ENCODE measurements at regions not wholly inside any gene's neighbourhood (a gene's known extent, or its start where the extent isn't known, plus 50 kb on each side); places are given as distances from the start of the nearest gene placed in this dataset.
"Not testable (repeated sequence)": the region's sequence is repeated elsewhere in the genome, so short reads cannot be mapped to it uniquely, and the experiment has no call there.

DNA sequence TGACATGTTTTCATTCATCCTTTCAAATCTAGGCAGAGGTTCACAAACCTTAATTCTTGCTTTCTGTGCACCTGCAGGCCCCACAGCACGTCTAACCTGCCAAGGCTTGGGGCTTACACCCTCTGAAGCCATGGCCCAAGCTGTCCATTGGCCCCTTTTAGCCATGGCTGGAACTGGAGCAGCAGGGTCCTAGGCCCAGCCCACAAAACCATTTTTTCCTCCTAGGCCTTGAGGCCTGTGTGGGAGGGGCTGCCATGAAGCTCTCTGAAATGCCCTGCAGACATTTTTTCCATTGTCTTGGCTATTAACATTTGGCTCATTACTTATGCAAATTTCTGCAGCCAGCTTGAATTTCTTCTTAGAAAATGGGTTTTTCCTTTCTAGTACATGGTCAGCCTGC, 547.5 kb downstream of the KCNH5 start:
- no peak for DNase-seq (ENCODE audit: insufficient read length, low spot score)
- no peak for FAIRE-seq
- no peak for TF ChIP-seq PAX5 (IDR thresholded peaks at IDR 0.05; ENCODE audit: insufficient read depth, low read length, severe bottlenecking)
- TF ChIP-seq POLR2A (IDR thresholded peaks at IDR 0.05; ENCODE audit: low read depth, low read length): no peak
- no peak for TF ChIP-seq POLR2AphosphoS5 (IDR thresholded peaks at IDR 0.05; ENCODE audit: low read depth, low read length)
- no peak for TF ChIP-seq TAF1 (IDR thresholded peaks at IDR 0.05; ENCODE audit: low read depth, low read length)
- TF ChIP-seq SPI1 (IDR thresholded peaks at IDR 0.05; ENCODE audit: low read depth, low read length): no peak
- TF ChIP-seq POU2F2 (IDR thresholded peaks at IDR 0.05; ENCODE audit: low read depth, low read length): no peak

DNA sequence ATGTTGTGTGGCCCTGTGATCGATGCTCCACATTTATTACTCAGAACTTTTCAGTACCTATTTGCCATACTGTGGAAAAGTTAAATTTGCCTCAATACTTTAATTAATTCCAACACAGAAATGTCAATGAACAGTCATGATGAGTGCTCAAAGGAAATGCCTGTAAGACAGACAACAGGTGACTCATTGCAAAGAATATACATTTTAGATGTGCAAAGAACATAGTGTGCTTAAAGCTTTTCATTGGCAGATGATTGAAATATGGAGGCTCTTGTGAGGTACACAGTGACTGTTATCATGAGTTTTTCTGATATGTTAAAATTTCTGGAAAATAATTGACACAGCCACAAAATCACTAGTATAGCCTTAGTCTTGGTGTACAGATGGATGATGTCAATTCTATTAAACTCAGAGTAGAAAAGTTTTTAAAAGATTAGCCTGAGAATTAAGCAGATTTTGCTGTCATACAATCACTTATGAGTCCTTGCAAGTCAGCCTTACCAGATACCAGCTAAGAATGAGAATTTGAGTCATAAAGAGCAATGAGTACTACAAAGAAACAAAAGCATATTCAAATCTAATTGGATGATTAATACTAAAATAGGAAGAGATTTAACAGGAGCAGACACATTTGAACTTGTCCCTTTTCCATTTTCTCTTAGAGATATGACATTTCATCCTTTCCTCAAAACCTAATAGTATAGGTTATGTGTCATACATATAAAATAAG, 544.1 kb downstream of the KCNH5 start:
- TF ChIP-seq TAF1 (IDR thresholded peaks at IDR 0.05; ENCODE audit: low read depth, low read length) (no peak), POLR2A (IDR thresholded peaks at IDR 0.05; ENCODE audit: low read depth, low read length) (no peak), PAX5 (IDR thresholded peaks at IDR 0.05; ENCODE audit: insufficient read depth, low read length, severe bottlenecking) (no peak), POU2F2 (IDR thresholded peaks at IDR 0.05; ENCODE audit: low read depth, low read length) (no peak), POLR2AphosphoS5 (IDR thresholded peaks at IDR 0.05; ENCODE audit: low read depth, low read length) (no peak), SPI1 (IDR thresholded peaks at IDR 0.05; ENCODE audit: low read depth, low read length) (no peak)
- DNase-seq (ENCODE audit: insufficient read length, low spot score): no peak
- FAIRE-seq: no peak

DNA sequence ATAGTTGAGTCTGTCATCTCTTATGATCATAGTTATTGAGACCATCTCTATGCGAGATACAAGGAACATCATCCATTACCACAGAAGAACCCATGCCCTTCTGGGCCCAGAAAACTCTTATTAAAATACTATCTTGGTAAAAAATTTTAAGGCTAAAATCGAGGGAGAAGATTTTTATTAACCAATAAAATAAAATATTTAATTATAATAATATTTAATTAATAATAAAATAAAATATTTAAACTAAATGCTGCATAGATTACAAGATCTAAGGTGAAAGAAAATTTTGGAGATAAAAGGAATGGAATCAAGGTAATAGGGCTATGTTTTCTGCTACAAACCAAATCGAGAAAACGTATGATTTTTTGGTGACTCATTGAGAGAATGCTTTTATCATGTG, 540.2 kb downstream of the KCNH5 start:
- FAIRE-seq (no peak), DNase-seq (ENCODE audit: insufficient read length, low spot score) (no peak)
- no peak for TF ChIP-seq PAX5 (IDR thresholded peaks at IDR 0.05; ENCODE audit: insufficient read depth, low read length, severe bottlenecking)
- no peak for TF ChIP-seq TAF1 (IDR thresholded peaks at IDR 0.05; ENCODE audit: low read depth, low read length)
- TF ChIP-seq POU2F2 (IDR thresholded peaks at IDR 0.05; ENCODE audit: low read depth, low read length): no peak
- no peak for TF ChIP-seq POLR2A (IDR thresholded peaks at IDR 0.05; ENCODE audit: low read depth, low read length)
- no peak for TF ChIP-seq POLR2AphosphoS5 (IDR thresholded peaks at IDR 0.05; ENCODE audit: low read depth, low read length)
- no peak for TF ChIP-seq SPI1 (IDR thresholded peaks at IDR 0.05; ENCODE audit: low read depth, low read length)

DNA sequence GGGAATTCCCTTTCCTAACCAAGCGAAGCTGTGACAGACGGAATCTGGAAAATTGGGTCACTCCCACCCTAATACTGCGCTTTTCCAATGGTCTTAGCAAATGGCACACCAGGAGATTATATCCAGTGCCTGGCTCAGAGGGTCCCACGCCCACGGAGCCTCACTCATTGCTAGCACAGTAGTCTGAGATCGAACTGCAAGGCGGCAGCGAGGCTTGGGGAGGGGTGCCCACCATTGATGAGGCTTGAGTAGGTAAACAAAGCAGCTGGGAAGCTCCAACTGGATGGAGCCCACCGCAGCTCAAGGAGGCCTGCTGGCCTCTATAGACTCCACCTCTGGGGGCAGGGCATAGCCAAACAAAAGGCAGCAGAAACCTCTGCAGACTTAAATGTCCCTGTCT, 523.9 kb downstream of the KCNH5 start:
- DNase-seq (ENCODE audit: insufficient read length, low spot score); FAIRE-seq: not testable (repeated sequence)

DNA sequence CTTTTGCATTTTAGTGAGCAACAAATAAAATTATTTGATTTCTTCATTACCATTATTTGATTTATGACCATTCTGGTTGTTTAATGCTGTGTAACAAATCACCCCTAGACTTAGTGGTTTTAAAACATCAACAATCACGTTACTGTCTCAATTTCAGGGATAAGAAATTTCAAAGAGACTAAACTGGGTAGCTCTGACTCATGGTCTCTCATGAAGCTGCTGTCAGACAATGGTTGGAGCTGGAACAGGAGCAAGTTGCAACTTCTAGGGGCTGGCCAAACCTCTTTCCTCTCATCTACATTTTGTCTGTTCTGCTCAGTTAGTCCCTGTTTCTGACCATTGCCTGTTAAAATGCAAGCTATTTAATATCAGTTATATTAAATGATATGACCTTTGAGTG, 517.0 kb downstream of the KCNH5 start:
- FAIRE-seq (no peak), DNase-seq (ENCODE audit: insufficient read length, low spot score) (no peak)
- TF ChIP-seq POLR2AphosphoS5 (IDR thresholded peaks at IDR 0.05; ENCODE audit: low read depth, low read length) (no peak), TAF1 (IDR thresholded peaks at IDR 0.05; ENCODE audit: low read depth, low read length) (no peak), POU2F2 (IDR thresholded peaks at IDR 0.05; ENCODE audit: low read depth, low read length) (no peak), POLR2A (IDR thresholded peaks at IDR 0.05; ENCODE audit: low read depth, low read length) (no peak), PAX5 (IDR thresholded peaks at IDR 0.05; ENCODE audit: insufficient read depth, low read length, severe bottlenecking) (no peak), SPI1 (IDR thresholded peaks at IDR 0.05; ENCODE audit: low read depth, low read length) (no peak)

DNA sequence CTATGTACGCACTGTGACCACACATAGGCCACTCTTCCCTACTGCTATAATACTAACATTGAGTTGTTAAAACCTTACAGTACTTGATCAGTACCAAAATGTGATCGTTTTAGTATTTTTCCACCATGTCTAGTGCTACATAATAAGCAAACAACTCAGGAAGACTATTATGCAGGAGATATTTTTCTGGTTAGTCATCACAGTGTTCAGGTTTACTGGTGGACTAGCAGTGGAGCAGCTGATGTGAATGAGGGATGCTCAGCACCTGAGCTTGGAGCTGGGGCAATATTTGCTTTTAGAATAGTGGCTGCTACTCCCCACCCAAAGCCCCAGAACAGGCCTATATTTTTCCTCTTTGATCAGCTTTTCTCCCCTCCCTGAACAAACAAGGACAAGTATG, 513.1 kb downstream of the KCNH5 start:
- FAIRE-seq (no peak), DNase-seq (ENCODE audit: insufficient read length, low spot score) (no peak)
- TF ChIP-seq PAX5 (IDR thresholded peaks at IDR 0.05; ENCODE audit: insufficient read depth, low read length, severe bottlenecking) (no peak), POU2F2 (IDR thresholded peaks at IDR 0.05; ENCODE audit: low read depth, low read length) (no peak), POLR2AphosphoS5 (IDR thresholded peaks at IDR 0.05; ENCODE audit: low read depth, low read length) (no peak), POLR2A (IDR thresholded peaks at IDR 0.05; ENCODE audit: low read depth, low read length) (no peak)

DNA sequence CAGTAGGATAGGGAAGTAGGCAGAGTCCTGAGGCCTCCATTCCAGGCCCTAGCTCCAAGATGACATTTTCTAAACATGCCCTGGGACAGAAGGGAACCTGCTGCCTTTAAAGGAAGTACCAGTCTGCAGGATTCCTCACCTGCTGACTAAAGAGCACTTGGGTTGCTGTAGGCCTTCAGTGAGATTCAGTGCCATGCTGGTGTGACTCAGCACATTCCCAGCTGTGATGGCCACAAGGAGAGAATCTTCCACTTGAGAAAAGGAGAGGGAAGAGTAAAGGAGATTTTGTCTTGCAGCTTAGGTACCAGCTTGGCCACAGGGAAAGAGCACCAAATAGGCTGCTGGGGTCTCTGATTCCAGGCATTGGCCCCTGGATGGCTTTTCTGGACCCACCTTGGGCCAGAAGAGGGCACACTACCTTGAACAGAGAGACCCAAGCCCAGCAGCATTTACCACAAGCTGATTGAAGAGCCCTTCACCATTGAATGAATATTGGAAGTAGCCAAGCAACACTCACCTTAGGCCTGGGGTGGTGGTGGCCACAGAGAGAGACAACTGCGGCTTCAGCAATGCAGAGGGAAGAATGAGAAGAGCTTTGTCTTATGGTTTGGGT, 498.3 kb downstream of the KCNH5 start:
- TF ChIP-seq PAX5 (IDR thresholded peaks at IDR 0.05; ENCODE audit: insufficient read depth, low read length, severe bottlenecking) (no peak), POU2F2 (IDR thresholded peaks at IDR 0.05; ENCODE audit: low read depth, low read length) (no peak), SPI1 (IDR thresholded peaks at IDR 0.05; ENCODE audit: low read depth, low read length) (no peak), POLR2A (IDR thresholded peaks at IDR 0.05; ENCODE audit: low read depth, low read length) (no peak), TAF1 (IDR thresholded peaks at IDR 0.05; ENCODE audit: low read depth, low read length) (no peak), POLR2AphosphoS5 (IDR thresholded peaks at IDR 0.05; ENCODE audit: low read depth, low read length) (no peak)
- no peak for FAIRE-seq
- no peak for DNase-seq (ENCODE audit: insufficient read length, low spot score)

DNA sequence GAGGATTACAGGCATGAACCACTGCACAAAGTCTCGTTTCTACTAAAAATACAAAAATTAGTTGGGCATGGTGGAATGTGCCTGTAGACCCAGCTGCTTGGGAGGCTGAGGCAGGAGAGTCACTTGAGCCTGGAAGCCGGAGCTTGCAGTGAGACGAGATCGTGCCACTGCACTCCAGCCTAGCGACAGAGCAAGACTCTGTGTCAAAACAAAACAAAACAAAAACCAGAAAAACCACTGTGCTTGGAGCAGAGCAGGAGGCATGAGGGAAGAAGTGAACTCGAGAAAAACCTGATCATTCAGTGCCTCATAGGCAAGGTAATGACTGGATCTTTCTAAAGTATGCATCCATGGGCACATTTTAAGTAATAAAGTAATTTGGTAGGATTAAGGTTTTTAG, 487.8 kb downstream of the KCNH5 start:
- DNase-seq (ENCODE audit: insufficient read length, low spot score): no peak
- TF ChIP-seq POLR2AphosphoS5 (IDR thresholded peaks at IDR 0.05; ENCODE audit: low read depth, low read length) (no peak), PAX5 (IDR thresholded peaks at IDR 0.05; ENCODE audit: insufficient read depth, low read length, severe bottlenecking) (no peak), POLR2A (IDR thresholded peaks at IDR 0.05; ENCODE audit: low read depth, low read length) (no peak), TAF1 (IDR thresholded peaks at IDR 0.05; ENCODE audit: low read depth, low read length) (no peak), POU2F2 (IDR thresholded peaks at IDR 0.05; ENCODE audit: low read depth, low read length) (no peak)
- FAIRE-seq: no peak

DNA sequence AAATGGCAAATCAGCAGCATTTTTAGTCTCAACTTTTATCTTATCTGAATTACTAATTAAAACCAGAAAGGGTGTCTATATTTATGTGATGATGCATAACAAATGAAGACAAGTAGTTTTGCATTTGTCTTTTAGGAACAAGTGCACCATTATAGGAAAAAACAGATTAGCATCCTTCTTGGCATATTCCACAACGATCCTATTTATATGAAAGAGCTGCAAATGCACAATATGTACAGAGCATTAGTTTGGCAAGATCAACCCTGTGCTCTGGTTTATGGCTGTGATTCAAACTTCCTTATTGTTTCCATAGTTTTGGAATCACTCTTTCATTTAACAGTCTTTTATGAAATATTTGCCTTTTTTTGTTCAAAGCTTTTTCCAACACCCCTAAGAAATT, 486.8 kb downstream of the KCNH5 start:
- DNase-seq (ENCODE audit: insufficient read length, low spot score) (no peak), FAIRE-seq (no peak)
- no peak for TF ChIP-seq POLR2A (IDR thresholded peaks at IDR 0.05; ENCODE audit: low read depth, low read length)
- no peak for TF ChIP-seq TAF1 (IDR thresholded peaks at IDR 0.05; ENCODE audit: low read depth, low read length)
- no peak for TF ChIP-seq POU2F2 (IDR thresholded peaks at IDR 0.05; ENCODE audit: low read depth, low read length)
- no peak for TF ChIP-seq PAX5 (IDR thresholded peaks at IDR 0.05; ENCODE audit: insufficient read depth, low read length, severe bottlenecking)
- no peak for TF ChIP-seq POLR2AphosphoS5 (IDR thresholded peaks at IDR 0.05; ENCODE audit: low read depth, low read length)
- no peak for TF ChIP-seq SPI1 (IDR thresholded peaks at IDR 0.05; ENCODE audit: low read depth, low read length)

DNA sequence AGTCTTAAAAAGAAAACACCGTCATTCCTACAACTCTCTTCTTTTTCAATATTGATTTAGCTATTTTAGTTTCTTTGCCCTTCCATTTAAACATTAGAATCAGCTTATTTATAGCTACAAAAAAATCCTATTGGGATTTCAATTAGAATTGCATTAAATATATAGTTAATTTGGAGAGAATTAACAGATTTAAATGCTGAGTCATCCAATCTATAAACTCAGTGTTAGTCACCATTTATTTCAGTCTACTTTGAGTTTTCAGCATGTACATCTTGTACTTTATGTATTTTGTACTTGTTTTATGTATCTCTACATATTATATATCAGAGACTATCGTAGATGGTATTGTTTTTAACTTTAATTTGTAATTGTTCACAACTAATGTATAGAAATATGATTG, 460.0 kb downstream of the KCNH5 start:
- DNase-seq (ENCODE audit: insufficient read length, low spot score) (no peak), FAIRE-seq (no peak)
- TF ChIP-seq POU2F2 (IDR thresholded peaks at IDR 0.05; ENCODE audit: low read depth, low read length) (no peak), POLR2AphosphoS5 (IDR thresholded peaks at IDR 0.05; ENCODE audit: low read depth, low read length) (no peak), TAF1 (IDR thresholded peaks at IDR 0.05; ENCODE audit: low read depth, low read length) (no peak), PAX5 (IDR thresholded peaks at IDR 0.05; ENCODE audit: insufficient read depth, low read length, severe bottlenecking) (no peak), SPI1 (IDR thresholded peaks at IDR 0.05; ENCODE audit: low read depth, low read length) (no peak), POLR2A (IDR thresholded peaks at IDR 0.05; ENCODE audit: low read depth, low read length) (no peak)

All from GM12891 (cell line).